CMK (cell line): ENCODE measurements at regions not wholly inside any gene's neighbourhood (a gene's known extent, or its start where the extent isn't known, plus 50 kb on each side); places are given as distances from the start of the nearest gene placed in this dataset.

Source experiments
- DNase-seq: peaks from one replicate; pipeline ENCODE4 v3.0.0-alpha.2; 2010; ENCODE audit warnings: low read depth

GRCh38 chr6:156046841-156047449 lies 591.3 kb upstream of the NOX3 start:
- DNase-seq: no peak

DNA sequence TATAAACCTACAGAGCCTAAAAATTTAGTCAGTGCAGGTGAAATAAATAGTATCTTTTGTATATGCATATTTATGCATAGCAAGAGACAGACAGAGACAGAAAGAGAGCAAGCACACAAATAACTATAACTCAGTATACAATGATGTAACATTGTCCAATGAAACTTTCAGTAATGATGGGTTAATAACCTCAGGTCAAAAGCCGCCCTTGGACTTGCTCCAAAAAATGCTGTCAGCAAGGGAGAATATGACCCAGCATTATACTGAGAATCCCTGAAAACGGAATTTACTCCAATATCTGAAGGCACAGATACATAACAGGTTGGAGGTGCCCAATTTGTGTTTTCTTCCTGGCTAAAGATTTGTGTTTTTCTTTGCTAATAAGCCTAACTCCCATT lies 590.6 kb upstream of the NOX3 start:
- no peak for DNase-seq

GRCh38 chr6:156045401-156046267 lies 590.0 kb upstream of the NOX3 start:
- no peak for DNase-seq

DNA sequence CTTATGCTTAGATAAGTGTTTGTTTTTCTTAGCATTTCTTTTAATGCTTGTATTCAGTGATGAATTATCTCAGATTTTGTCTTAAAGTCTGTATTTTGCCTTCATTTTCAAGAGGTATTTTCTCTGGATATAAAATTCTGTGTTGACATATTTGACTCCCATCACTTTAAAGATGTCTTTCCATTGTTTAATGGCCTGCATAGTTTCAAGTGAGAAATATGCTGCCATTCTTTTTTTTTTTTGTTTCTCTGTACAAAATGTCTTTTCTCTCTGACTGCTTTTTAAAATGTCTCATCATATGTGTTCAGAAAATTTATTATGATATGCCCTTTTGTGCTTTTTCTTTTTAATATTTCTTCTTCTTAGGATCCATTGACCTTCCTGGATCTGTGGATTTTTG lies 578.0 kb upstream of the NOX3 start:
- DNase-seq: no peak

- no peak for DNase-seq
Measured at GRCh38 chr6:156031516-156031915, 575.9 kb upstream of the NOX3 start.

DNA sequence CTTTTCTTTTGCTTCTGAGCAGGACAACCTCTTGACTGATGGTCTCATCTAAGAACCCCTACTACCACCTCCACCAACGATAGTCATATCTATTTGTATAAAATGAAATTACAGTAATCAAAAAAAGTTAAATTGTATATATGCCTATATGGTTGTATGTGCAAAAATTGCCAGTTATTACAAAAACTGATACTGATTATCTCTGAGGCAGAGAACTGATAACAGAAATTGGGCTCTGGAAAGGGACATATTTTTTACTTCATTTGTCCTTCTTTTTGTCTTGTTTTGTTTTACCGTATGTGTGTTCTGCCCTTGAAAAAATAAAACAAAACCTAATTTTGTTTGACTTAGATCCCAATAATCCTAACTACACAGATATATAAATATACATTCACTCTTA lies 574.4 kb upstream of the NOX3 start:
- no peak for DNase-seq

- DNase-seq: no peak
Measured at GRCh38 chr6:156029286-156029985, 573.8 kb upstream of the NOX3 start.

DNA sequence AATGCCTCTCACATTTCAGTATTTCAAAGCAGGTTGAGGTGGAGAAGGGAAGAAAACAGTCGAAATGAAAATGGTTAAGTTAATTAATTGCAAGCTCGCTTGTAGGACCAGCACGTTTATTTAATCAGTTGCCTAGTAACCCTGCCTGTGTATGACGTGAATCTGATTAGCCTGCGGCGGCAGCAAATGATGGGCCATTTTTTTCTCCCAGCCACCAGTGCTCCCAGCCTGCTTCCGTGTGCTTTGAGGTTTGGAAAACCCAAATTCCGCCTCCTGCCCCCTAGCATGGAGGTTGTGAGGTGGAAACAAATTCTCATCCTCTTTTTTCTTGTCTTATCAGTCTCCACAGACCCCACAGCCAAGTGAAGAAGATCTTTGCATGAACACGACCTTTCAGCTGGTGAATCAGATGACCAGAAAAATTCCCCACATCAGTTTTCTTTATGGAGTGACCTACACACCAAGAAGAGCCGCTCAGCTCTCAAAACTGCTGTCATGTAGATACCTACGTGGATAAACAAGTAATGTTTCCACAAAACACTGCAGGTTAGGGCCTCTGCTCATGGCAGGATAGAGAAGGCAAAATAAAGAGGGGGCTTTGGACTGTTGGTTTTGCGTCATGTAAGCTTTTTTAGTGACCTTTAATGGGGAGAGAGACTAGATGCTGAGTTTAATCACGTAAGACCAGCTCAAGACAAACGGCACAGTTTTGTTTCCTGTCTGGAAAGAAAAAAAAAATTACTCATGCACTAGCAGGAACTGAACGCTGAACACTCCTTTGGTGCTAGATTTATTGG lies 572.9 kb upstream of the NOX3 start:
- DNase-seq: no peak

DNA sequence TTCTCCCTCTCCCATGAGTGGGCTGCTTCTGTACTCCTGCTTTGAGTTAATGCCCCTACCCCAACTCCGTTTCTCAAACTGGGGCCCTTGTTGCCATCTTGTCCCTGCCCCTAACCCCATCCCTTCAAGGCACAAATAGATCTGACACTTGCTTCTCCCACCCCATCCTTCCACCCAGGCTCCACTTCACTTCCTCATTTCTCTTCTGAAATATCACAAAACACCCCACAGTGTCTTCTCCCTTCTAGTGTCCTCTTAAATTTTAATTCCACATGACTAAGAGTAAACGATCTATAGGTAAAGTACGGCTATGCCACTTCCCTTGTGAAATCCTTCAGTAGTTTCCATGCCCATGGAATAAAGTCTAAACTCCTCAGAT lies 571.6 kb upstream of the NOX3 start:
- no peak for DNase-seq

DNA sequence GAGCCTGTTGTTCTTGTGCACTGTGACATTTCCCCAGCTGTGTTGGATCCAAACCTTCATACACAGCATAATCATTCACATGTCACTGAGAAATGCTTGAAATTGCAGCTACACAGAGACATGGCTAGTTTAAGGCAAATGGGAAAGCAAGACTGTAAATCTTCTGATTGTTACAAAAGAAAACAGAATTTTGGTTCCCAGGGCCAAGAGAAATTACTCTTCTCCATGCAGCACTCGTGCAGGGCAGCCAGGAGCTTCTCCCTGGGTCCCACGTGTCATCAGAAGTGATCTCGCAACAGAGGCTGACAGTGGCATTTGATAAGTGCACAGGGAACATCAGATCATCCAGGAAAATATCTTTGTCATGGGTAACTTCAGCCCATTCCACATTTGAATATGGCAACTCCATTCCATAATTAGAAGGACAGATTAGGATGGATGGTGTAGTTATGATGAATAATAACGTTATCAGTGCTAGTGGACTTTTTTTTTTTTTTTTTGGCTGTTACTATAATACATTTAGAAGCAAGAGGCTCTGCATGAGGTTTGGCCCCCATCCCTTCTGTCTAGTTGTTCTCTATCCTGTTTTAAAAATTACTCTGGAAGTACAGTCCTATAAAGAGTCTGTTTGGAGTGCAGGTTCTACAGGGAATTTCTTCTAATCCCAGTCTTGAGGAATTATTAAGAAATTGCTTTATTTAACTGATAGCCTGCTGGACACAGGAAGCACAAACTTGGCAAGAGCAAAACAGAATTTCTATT lies 571.0 kb upstream of the NOX3 start:
- no peak for DNase-seq

GRCh38 chr6:156024339-156024738 lies 568.7 kb upstream of the NOX3 start:
- no peak for DNase-seq

GRCh38 chr6:156021746-156022396 lies 566.2 kb upstream of the NOX3 start:
- no peak for DNase-seq

DNA sequence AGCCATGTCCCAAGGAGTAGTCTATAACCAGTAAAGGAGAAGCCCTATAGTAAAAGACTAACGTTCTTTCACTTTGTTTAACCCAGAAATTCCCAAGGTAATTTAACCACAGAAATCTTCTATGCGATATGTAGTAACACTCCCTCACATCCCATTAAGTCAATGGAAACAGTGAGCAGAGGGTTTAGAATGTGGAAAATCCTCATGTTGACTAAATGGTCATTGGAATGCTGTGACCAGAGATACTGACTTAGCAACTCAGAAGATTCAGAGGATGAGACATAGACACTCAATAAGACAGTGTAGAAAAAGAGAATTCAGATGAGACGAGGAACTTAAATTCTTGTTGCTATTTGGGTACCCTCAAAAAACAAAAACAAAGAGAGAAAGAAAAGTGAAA lies 562.2 kb upstream of the NOX3 start:
- no peak for DNase-seq

- DNase-seq: no peak
Measured at GRCh38 chr6:156016186-156016976, 560.7 kb upstream of the NOX3 start.

DNA sequence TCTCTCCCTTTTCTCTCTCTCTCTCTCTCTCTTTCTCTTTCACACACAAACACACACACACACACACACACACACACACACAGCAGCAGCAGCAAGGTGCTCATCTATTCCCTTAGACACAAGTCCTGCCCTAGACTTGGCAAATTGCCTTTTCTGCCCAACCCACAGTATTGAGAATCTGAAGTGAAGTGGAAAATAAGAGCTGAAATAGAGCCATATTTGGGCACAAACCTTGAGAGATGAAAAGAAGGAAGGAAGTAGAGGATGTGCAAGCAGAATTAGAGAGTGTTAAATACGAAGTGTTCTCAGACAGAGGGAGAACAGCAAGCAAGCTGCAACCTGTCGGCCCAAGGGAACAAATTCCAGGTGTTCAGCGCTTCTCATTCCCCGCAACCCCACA lies 557.5 kb upstream of the NOX3 start:
- DNase-seq: no peak

- no peak for DNase-seq
Measured at GRCh38 chr6:156009656-156010055, 554.0 kb upstream of the NOX3 start.

DNA sequence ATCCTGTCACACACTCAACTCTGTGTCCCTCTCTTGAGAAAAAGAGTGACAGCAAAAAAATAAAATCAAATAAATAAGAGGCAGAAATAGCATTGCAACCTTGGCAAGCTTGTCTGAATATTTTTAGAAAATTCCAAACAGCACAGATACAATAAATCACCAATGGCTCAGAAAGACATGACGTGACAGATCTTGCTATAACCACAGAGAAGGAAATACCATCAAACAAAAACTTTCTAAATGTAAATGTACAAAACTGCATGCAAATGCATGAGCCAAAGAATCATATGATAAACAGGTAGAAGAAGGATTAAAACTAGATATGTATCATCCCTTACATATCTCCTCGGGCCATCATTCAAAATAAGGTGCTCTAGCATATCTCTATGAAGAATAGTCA lies 549.2 kb upstream of the NOX3 start:
- no peak for DNase-seq

- DNase-seq: no peak
Measured at GRCh38 chr6:155996151-155996550, 540.5 kb upstream of the NOX3 start.

DNA sequence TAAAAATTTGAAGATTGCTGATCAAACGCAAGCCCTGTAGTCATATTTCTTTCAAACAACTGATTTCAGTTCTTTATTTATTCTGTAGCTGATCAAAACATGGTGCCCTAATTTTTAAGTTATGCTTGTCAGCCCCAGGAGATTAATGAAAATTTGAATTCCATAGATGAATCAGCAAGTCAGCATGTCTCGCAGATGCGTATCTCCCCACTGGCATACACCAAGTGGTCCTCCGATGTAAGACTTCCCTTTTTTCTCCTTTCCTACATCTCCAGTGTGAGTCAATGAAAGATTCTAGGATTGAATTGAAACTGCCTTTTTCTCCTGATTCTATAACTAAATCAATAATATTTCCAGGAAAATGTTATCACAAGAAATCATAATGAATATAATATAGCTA lies 539.6 kb upstream of the NOX3 start:
- DNase-seq: no peak

GRCh38 chr6:155994086-155994485 lies 538.4 kb upstream of the NOX3 start:
- DNase-seq: no peak
